ENCODE measurements at regions not wholly inside any gene's neighbourhood (a gene's known extent, or its start where the extent isn't known, plus 50 kb on each side); places are given as distances from the start of the nearest gene placed in this dataset.
A peak's percentile ranks its signal among the peaks of the same experiment; 100 is the strongest.
"Not testable (repeated sequence)": the region's sequence is repeated elsewhere in the genome, so short reads cannot be mapped to it uniquely, and the experiment has no call there.

GRCh38 chr9:1170918-1171317 lies 120.8 kb downstream of the DMRT2 start:
- no peak for DNase-seq (ENCODE audit: low read depth in 1 of 2, low spot score in 1 of 2)
- in situ Hi-C loops (cut with HindIII; ENCODE audit: low pct_unique_long_range_greater_than_20kb, low sequenced_read_pairs), result no loop called here
- TF ChIP-seq JUND (IDR thresholded peaks at IDR 0.05; ENCODE audit: low read depth), result no peak

DNA sequence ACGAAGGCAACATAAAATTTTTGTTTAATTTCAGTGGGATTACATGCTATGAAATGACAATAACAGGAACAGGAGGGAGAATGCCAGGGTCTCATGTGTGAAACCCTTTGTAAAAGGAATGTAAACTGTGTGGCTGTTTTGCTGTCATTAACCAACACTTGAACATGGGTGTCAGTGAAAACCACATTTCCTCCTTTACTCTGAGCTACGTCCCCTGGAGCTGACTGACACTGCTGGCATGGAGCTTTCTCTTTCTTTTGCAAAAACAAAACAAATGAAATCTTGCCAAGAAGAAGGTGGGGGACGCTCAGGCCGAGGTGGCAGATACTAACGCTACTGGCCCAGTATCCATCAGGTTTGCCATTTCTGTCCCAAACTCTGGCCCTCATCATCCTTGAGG lies 121.4 kb downstream of the DMRT2 start:
- in situ Hi-C loops (cut with HindIII; ENCODE audit: low pct_unique_long_range_greater_than_20kb, low sequenced_read_pairs), result no loop called here
- no peak for TF ChIP-seq JUND (IDR thresholded peaks at IDR 0.05; ENCODE audit: low read depth)
- no peak for DNase-seq (ENCODE audit: low read depth in 1 of 2, low spot score in 1 of 2)

DNA sequence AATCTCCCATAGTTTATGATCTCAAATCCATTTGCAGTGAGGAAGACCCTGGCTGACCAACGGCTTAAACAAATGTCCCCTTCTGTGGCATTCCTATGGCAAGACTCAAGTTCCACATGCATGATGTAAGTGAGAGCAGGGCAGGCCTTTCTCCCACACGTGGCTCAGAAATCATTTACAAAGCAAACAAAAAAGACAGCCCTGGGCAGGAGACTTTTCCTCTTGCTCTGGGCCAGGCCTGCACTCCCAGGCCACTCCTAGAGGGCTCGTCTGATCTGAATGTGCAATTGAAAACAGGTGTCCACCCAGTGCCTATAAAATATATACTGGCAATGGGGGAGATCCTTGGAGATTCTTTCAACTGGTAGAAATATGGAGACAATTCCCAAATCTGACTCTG lies 123.1 kb downstream of the DMRT2 start:
- TF ChIP-seq JUND (IDR thresholded peaks at IDR 0.05; ENCODE audit: low read depth), result no peak
- in situ Hi-C loops (cut with HindIII; ENCODE audit: low pct_unique_long_range_greater_than_20kb, low sequenced_read_pairs), result no loop called here
- DNase-seq (ENCODE audit: low read depth in 1 of 2, low spot score in 1 of 2), result peak; percentile 12 to 78

DNA sequence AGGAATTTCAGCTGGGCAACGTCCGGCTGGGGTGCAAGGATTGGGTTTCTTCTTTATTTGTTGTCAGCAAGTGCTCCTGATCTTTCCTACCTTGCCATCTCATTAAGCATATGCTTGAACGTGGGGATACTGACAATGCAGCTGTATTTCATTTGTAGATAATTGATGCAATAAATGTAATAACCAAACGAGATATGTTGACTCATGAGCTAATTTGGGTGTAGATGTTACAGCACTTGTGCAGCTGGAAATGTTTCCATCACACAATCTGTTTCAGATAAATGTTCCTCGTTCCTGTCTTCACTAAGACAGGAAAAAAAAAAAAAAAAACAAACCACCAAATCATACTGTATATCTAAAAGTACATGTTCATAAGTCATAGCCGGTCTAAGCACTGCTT lies 123.8 kb downstream of the DMRT2 start:
- no peak for TF ChIP-seq JUND (IDR thresholded peaks at IDR 0.05; ENCODE audit: low read depth)
- no peak for DNase-seq (ENCODE audit: low read depth in 1 of 2, low spot score in 1 of 2)
- in situ Hi-C loops (cut with HindIII; ENCODE audit: low pct_unique_long_range_greater_than_20kb, low sequenced_read_pairs), result no loop called here

DNA sequence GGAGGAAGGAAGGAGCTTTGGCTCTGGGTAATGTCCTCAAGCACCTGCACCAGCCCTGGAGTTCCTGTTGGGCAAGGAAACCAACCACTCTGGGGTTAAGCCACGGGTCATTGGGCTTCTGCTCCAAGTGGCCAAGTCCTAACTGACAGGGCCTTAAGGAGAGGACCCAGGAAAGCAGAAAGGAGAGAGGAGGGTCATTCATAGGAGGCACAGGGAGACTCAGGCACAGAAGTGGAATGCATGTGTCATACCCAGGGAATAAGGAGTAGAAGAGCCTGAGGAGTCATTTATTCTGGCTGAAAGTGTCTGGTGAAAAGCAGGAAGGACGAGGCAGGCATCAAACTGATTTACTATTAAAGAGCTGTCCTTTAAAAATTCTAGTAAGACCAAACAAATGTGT lies 129.2 kb downstream of the DMRT2 start:
- in situ Hi-C loops (cut with HindIII; ENCODE audit: low pct_unique_long_range_greater_than_20kb, low sequenced_read_pairs), result no loop called here
- DNase-seq (ENCODE audit: low read depth in 1 of 2, low spot score in 1 of 2), result peak in 1 of 2 experiments; percentile 36
- TF ChIP-seq JUND (IDR thresholded peaks at IDR 0.05; ENCODE audit: low read depth), result no peak

DNA sequence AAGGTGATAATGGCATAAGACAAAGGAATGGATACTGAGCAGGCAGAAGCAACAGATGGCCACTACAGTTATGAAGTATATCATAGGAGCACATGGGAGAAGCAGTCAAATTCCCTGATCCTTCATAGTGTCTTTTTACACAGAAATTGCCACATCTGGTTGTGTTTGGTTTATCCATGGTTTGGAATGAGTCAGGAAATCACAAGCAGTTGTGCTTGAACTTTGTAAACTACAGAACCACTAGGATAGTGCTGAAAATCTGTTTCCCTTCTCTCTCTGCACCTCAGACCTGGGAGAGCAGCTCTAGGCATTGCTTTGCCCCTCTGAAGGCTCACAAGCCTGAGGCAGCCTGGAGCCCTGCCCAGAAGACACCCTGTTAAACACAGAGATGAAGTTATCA lies 134.0 kb downstream of the DMRT2 start:
- in situ Hi-C loops (cut with HindIII; ENCODE audit: low pct_unique_long_range_greater_than_20kb, low sequenced_read_pairs), result no loop called here
- DNase-seq (ENCODE audit: low read depth in 1 of 2, low spot score in 1 of 2), result no peak
- TF ChIP-seq JUND (IDR thresholded peaks at IDR 0.05; ENCODE audit: low read depth), result no peak

DNA sequence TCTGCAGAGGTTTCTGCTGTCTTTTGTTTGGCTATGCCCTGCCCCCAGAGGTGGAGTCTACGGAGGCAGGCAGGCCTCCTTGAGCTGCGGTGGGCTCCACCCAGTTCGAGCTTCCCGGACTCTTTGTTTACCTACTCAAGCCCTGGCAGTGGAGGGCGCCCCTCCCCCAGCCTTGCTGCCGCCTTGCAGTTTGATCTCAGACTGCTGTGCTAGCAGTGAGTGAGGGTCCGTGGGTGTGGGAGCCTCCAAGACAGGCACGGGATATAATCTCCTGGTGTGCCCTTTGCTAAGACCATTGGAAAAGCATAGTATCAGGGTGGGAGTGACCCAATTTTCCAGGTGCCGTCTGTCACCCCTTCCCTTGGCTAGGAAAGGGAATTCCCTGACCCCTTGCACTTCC lies 137.0 kb downstream of the DMRT2 start:
- in situ Hi-C loops (cut with HindIII; ENCODE audit: low pct_unique_long_range_greater_than_20kb, low sequenced_read_pairs); DNase-seq (ENCODE audit: low read depth in 1 of 2, low spot score in 1 of 2): not testable (repeated sequence)

- DNase-seq (ENCODE audit: low read depth in 1 of 2, low spot score in 1 of 2); in situ Hi-C loops (cut with HindIII; ENCODE audit: low pct_unique_long_range_greater_than_20kb, low sequenced_read_pairs): not testable (repeated sequence)
Measured at GRCh38 chr9:1195636-1196035, 145.5 kb downstream of the DMRT2 start.

- no peak for TF ChIP-seq JUND (IDR thresholded peaks at IDR 0.05; ENCODE audit: low read depth)
- DNase-seq (ENCODE audit: low read depth in 1 of 2, low spot score in 1 of 2), result no peak
- in situ Hi-C loops (cut with HindIII; ENCODE audit: low pct_unique_long_range_greater_than_20kb, low sequenced_read_pairs), result no loop called here
Measured at GRCh38 chr9:1198085-1198484, 147.9 kb downstream of the DMRT2 start.

GRCh38 chr9:1200847-1201251 lies 150.7 kb downstream of the DMRT2 start:
- TF ChIP-seq JUND (IDR thresholded peaks at IDR 0.05; ENCODE audit: low read depth), result no peak
- in situ Hi-C loops (cut with HindIII; ENCODE audit: low pct_unique_long_range_greater_than_20kb, low sequenced_read_pairs), result no loop called here
- DNase-seq (ENCODE audit: low read depth in 1 of 2, low spot score in 1 of 2), result no peak

DNA sequence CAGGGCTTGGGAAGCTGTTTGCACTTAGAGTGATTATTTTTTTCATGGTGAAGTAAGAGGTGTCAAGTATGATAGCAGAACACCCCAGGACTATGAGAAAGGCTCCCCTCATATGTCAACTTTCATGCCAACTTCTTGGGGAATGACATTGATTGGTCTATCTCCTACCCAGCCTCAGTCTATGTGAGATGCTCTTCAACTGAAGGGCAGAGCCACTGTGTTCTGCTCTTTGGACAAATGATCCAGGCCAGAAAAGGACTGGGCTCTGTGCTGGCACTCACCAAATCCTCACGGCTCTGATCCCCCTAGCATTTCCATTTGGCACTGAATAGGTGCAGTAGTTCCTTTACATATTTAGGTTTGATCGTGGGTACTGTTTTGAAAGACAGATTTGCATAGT lies 151.1 kb downstream of the DMRT2 start:
- in situ Hi-C loops (cut with HindIII; ENCODE audit: low pct_unique_long_range_greater_than_20kb, low sequenced_read_pairs), result no loop called here
- TF ChIP-seq JUND (IDR thresholded peaks at IDR 0.05; ENCODE audit: low read depth), result no peak

GRCh38 chr9:1201901-1202300 lies 151.7 kb downstream of the DMRT2 start:
- no peak for DNase-seq (ENCODE audit: low read depth in 1 of 2, low spot score in 1 of 2)
- TF ChIP-seq JUND (IDR thresholded peaks at IDR 0.05; ENCODE audit: low read depth), result no peak
- in situ Hi-C loops (cut with HindIII; ENCODE audit: low pct_unique_long_range_greater_than_20kb, low sequenced_read_pairs), result no loop called here

More for the DNA sequence above, 151.1 kb downstream of the DMRT2 start:
- DNase-seq (ENCODE audit: low read depth in 1 of 2, low spot score in 1 of 2), result no peak

- no peak for TF ChIP-seq JUND (IDR thresholded peaks at IDR 0.05; ENCODE audit: low read depth)
- DNase-seq (ENCODE audit: low read depth in 1 of 2, low spot score in 1 of 2), result peak in 1 of 2 experiments; percentile 22
- in situ Hi-C loops (cut with HindIII; ENCODE audit: low pct_unique_long_range_greater_than_20kb, low sequenced_read_pairs), result no loop called here
Measured at GRCh38 chr9:1202512-1203280, 152.5 kb downstream of the DMRT2 start.

DNA sequence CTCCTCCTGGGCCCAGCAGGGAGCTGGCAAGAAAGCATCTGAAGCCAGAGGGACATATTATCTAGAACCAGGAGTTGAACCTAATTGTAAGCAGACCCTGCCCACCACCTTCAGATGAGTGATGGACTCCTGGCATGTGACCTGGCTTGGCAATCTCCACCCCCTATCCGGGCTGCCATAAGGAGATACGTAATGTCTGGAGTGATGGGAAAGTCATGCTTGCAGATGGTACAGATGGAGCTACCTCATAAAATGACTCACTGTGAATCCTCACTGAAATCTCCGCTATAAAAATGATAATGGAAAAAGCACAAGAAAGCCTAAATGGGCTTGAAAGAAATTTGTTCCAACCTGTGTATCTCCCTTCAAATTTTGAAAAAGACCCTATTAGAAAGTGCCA lies 157.5 kb downstream of the DMRT2 start:
- TF ChIP-seq JUND (IDR thresholded peaks at IDR 0.05; ENCODE audit: low read depth), result no peak
- in situ Hi-C loops (cut with HindIII; ENCODE audit: low pct_unique_long_range_greater_than_20kb, low sequenced_read_pairs), result no loop called here
- no peak for DNase-seq (ENCODE audit: low read depth in 1 of 2, low spot score in 1 of 2)

Data from T47D (cell line).